ENCODE measurements at regions not wholly inside any gene's neighbourhood (a gene's known extent, or its start where the extent isn't known, plus 50 kb on each side); places are given as distances from the start of the nearest gene placed in this dataset.

DNA sequence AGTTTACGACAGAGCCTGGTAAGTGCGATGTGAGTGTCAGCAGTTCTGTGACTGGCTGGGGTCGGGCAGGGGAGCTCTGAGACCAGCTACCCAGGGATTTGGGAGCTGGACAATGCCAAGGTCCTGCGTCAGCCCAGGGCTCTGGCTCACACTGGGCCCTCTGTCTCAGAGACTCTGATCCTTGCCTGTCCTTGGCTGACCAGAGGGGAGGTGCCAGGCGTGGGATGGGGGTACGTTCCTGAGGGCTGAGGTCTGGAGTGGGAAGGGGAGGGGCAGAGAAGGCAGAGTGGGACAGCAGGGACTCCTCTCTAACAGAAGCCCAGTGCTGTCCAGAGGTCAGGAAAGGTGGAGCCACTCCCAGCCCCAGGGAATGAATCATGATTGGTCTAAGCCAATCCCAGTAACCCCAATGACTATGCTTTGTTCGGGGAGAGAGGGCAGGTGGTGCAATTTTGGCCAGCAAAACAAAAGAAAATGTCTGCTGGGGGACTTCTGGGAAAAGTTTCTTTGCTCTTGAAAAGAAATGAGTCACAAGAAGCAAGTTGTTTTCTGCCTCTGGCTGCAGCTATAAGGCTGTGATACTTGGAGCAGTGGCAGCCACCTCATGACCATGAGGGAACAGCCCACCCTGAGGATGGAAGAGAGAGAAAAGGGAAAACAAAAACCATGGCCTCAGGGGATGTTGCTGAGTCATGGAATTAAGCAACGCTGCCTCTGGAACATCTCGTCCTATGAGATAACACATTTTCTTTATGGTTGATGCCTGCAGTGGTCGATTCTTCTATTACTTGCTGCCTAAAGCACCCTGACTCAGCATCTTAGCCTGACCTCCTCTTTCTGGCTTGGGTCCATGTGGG, 108.3 kb downstream of the CHST1 start:
- DNase-seq (ENCODE audit: low read depth in 2 of 3, low spot score in 2 of 3), result no peak

DNA sequence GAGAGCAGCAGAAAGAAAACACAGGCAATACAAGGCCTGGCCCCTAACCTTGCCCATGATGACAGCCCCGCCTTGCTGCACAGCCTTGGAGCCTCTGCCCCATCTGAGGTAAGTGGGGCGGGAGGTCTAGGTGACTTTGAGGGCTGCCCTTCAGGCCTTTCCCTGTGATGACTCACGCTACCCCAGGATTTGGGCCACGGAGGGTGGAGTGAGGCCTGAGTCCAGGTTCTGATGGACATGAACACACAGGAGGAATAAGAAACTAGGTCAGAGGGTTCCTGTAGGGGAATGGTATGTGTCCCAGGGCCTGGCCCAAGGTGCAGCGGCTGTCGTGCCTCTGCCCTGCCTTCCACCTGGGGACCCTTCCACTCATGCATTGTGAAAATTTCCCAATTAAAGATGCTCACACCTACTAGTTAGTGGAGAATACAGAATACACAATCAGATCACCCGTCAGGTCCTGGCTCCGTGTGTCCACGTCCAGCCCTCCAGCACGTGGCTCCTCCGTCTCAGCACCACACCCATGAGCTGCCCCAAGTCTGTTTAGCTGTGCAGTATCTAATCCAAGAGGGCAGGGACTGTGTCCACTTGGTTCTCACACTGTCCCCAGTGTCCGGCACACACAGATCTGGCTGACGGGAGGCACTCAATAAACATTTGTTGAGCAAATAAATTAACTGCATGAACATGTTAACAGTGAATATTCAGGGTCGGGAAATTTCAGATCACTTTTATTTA, 111.0 kb downstream of the CHST1 start:
- DNase-seq (ENCODE audit: low read depth in 2 of 3, low spot score in 2 of 3), result no peak

DNA sequence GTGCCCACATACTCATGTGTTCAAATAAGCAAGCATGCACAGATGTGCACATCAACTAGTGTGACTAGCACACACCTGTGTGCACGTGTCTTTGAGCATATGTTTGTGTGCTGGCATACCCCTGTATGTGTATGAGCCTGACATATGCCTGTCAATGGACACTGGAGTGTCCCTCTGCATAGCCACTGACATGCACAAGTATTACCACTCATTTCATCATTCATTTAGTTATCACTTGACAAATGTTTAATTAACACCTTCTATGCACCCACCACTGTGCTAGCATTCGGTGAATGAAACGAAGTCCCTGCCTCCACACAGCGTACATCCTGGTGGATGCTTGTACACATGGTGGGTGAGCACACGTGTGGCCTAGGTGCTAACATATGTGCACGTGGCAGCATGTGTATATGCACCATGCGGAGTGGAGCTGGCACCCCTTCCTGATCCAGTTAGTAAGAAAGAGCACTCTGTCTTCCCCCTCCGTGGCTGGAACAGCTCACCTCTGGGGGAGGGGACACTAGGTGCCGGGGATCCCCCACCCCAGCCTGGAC, 112.0 kb downstream of the CHST1 start:
- no peak for DNase-seq (ENCODE audit: low read depth in 2 of 3, low spot score in 2 of 3)

DNA sequence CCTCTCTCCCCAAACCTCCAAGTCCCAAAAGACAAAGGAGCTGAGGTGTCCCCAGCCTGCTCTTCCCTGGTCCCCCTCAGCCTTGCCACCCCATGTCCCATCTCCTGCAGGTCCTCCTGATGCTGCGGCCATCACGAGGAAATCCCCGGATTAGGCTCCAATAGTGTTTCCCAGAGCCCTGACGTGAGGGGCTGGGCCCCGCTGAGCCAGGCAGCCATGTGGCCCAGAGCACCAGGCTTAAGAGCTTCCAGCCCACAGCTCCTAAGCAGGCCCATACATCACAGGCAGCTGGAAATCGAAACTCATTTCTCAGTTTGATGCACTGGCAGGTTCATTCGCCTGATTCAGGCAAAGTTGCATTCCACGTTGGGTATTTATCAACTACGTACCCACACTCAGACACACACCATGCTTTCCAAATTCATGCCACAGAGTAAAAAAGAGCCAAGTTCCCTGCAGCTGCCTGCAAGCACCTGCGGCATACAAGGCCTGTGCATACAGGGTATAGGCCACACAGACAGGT, 114.2 kb downstream of the CHST1 start:
- DNase-seq (ENCODE audit: low read depth in 2 of 3, low spot score in 2 of 3), result no peak

DNA sequence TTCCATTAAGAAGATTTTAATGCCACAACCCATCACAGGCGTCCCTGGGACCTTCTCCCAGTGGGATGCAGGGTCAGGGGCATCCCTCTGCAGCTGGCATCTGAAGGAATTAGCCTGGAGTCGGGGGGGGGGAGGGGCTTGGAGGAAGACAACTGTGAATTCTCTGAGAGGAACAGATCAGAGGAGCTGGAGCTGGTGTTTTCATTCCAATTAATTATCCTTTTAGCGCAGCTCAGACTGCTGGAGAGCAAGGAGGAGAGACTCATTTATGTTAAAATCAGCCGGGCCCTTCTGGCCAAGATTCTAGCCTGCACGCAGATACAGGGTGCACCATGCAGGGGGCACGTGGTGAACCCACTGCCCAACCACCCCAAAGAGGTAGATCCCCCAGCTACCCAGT, 116.2 kb downstream of the CHST1 start:
- no peak for DNase-seq (ENCODE audit: low read depth in 2 of 3, low spot score in 2 of 3)

DNA sequence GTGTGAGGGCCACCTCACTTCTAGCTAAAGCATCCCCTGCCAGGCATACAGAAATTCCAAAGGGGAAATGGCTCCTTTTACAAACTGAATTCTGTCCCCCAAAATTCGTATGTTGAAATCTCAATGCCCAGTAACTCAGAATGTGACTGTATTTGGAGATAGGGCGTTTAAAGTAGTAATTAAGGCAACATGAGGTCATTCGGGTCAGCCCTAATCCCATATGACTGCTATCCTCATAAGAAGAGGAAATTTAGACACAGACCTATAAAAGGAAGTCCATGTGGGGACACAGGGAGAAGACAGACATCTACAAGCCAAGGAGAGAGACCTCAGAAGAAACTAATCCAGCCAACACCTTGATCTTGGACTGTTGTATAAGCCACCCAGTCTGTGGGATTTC, 119.1 kb downstream of the CHST1 start:
- DNase-seq (ENCODE audit: low read depth in 2 of 3, low spot score in 2 of 3), result no peak

DNA sequence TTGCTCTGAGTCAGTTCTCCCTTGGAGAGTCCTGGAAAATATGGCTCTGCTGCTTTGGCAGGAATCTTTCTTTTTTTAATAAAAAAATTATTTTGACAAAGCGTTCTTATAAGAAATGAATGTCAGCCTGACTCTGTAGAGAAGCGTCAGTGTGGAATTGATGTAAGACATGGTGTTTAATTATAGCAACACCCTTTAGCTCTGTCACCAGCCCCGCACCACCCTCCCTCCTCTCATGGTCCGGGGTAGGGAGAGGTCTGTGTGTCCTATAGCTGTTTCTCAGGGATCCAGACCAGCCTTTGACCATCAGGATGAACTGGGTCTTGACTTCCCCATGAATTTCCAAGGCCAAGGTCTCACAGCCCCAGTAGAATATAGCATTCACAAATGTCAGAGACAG, 120.6 kb downstream of the CHST1 start:
- DNase-seq (ENCODE audit: low read depth in 2 of 3, low spot score in 2 of 3), result no peak

DNA sequence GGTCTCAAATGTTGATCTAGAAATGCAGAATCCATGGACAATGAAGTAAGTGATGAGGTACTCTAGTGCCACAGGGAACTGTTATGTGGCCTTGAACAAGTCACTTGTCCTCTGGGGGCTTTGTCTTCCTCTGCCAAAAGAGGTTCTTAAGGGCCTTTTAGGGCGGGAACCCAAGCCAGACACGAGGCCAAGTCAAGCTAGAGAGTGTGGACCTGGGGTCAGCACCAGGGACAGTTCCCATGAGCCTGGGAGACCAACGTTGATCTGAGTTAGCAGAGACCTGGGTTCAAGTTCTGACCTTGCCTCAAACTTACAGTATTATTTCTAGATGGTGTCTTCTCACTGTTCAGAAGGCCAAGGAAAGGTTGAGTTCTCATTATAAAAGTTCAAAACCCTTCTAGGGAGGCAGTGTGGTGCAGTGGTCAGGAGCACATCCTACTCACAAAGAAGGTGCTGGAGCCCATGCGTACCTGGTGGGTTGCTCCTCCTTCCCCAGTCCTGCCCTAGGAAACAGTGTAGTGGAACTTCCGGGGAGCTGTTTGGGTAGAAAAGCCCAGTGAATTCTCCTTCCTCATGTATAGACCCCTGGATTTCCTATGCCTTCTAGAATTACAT, 121.5 kb downstream of the CHST1 start:
- peak in 2 of 3 donors; percentile 4 to 46 for DNase-seq (ENCODE audit: low read depth in 2 of 3, low spot score in 2 of 3)

DNA sequence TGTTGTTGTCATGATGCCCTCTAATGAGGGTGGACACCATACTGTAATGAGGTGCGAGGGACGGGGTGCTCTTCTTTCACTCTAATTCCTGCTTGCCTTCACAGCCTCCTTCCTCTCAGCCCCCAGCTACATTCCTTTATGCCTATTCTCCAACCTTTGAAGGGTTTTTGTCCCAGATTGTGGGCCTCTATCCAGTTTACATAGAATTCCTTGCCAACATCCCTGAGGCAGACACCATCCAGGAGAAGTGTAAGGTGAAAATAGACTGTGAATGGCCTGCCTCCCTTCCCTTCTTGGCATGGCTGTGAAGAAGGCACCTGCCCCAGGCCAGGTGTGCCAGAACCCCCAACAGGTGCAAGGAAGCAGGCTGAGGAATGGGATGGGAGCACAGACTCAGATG, 122.3 kb downstream of the CHST1 start:
- DNase-seq (ENCODE audit: low read depth in 2 of 3, low spot score in 2 of 3), result no peak

DNA sequence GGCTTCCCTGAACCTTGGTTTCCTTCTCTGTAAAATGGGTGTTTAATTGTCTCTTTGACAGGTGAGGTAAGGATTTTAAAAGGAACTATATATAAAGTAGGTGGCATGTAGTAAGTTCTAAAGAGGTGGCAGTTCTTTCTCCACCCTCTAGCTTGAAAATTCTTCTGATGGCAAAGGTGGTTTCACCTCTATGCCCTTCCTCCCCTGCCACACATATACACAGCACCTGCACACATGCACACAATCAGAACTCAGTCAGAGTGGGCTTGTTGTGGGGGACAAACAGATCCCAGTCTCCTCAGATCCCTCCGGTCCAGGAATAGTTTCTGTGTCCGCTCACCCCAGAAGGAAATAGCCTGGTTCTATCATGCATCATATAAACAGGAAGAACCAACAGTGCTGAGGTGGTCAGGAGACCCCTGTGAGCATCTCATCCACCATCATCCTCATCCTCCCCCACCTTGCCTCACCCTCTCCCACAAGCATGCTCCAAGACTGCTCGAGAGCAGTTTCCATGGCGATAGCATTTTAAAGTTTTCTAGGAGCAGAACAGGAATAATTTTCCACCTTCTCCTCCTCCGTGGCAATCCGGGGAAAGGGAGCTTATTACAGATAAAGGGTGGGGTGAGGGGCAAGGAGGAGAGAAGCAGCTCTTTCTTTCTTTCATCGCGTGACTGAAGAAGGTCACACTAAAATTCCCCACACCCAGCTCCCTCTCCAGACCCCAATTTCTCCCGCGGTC, 123.6 kb downstream of the CHST1 start:
- DNase-seq (ENCODE audit: low read depth in 2 of 3, low spot score in 2 of 3), result no peak

DNA sequence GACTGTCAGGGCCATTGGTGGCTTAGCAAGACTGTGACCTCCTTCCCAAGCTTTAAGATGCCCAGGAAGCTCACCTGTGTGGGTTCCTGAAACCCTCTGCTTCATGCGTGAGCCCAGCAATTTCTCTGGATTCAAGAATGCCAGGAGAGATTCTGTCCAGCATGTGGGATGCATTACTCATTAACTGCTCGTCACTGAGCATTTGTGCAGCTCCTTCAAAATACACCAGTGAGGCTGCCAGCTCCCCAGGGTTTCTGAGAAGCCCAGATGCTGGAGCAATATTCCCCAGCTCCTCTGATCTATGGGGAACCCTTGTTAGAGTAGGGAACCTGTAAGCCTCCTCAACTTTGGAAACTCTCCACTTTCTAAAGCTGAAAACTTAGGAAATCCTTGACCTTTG, 126.5 kb downstream of the CHST1 start:
- DNase-seq (ENCODE audit: low read depth in 2 of 3, low spot score in 2 of 3), result no peak

DNA sequence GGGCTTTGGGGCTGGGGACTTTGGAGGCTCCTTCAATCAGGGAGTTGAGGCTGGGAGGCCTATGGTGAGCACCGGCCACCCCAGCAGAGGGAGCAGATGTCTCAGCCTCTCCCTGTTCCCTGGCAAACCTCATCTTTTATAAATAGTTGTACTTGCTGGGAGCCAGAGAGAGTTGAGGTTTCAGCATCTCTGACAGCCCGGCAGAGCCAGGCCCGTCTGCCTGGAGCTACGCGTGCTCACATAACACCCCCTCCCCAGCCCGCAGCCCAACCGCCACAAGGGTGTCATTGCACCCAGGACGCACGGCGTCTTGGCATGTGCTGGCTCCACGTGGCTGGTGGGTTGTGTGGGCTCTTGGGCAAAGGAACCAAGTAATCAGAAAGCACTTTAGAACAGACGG, 127.1 kb downstream of the CHST1 start:
- no peak for DNase-seq (ENCODE audit: low read depth in 2 of 3, low spot score in 2 of 3)

DNA sequence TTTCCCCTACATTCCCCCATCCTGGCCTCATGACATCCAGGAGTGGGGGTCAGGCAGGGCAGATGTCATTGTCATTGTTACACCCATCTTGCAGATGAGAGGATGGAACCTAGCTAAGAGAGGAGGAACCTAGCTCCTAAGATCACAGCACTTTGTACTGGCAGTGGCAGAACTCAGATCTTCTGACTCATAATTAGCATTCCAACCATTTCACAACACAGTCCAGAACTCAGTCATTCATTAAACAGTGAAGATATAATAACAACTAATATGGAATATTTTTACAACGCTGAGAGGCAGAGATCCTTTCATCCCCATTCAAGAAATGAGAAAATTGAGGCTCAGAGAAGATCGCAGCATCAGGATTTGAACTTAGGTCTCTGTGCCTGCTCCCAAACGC, 127.8 kb downstream of the CHST1 start:
- DNase-seq (ENCODE audit: low read depth in 2 of 3, low spot score in 2 of 3), result no peak

DNA sequence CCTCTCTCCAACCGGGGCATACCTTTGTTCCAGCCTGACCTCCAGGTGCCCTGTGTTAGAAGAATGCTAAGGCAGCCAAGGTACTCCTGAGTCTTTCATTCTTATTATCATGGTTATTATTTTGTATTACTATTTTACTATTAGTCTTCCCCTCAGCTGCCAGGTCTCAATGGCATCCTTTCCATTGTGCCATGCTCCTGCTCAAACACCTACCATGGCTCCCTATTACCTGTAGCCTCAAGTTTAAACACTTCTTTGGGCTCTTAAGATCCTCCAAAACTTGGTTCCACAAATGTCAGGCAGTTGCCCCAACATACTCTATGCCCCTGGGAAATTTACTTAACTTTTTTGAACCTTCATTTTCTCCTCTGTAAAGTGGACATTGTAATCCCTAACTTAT, 130.4 kb downstream of the CHST1 start:
- no peak for DNase-seq (ENCODE audit: low read depth in 2 of 3, low spot score in 2 of 3)

DNA sequence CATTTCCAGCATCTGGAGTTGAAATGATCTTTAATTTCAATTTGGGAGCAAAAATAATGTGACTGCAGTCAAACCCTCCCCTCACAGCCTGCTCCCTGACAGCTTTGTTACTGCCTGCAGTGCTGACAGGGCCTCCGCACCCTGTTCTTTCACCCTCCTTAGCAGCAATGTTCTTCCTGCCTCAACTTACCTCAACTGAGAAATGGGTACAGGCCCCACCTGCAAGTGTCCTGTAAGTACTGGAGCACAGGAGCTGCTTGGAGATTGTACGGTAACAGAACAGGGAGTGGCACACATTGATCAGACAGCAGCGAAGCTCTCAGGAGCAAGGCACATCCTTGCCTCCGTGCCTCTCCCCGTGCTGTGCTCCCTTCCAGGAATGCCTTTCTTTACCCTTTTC, 131.3 kb downstream of the CHST1 start:
- DNase-seq (ENCODE audit: low read depth in 2 of 3, low spot score in 2 of 3), result no peak

DNA sequence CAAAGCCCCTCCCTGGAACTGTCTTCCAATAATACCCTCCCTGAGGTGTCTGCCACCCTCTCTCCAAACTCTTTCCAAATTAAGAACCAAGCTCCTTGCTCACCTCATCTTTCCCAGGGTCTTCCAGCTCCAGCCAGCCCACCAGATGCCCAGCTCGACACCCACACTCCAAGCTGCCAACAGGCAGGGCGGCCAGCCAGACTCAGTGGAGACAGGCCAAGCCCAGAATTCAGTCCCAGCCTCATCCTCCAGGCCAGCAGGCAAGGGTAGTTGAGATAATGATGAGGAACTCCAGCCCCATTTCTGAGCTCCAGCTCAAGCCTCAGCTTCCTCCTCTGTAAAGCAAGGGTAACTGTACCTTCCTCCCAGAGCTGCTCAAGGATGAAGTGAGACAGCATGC, 132.9 kb downstream of the CHST1 start:
- no peak for DNase-seq (ENCODE audit: low read depth in 2 of 3, low spot score in 2 of 3)

DNA sequence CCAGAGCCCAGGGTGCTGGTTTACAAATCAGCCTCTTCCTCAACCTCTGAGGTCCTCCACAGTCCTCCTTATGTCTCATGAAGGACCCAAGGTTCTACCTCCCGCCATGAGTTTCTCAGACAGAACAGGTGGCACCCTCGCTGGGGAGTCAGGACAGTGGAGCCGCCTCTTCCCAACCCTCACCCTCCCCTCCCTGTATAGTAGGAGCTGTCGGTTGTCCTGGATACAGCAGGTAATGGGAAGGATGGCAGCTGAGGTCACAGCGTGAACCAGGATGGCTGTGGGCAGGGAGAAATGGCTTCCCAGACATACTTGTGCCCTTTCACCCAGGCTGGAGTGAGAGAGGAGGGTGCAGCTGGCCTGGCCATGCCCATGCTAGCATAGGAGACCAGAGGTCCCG, 134.6 kb downstream of the CHST1 start:
- DNase-seq (ENCODE audit: low read depth in 2 of 3, low spot score in 2 of 3), result no peak

DNA sequence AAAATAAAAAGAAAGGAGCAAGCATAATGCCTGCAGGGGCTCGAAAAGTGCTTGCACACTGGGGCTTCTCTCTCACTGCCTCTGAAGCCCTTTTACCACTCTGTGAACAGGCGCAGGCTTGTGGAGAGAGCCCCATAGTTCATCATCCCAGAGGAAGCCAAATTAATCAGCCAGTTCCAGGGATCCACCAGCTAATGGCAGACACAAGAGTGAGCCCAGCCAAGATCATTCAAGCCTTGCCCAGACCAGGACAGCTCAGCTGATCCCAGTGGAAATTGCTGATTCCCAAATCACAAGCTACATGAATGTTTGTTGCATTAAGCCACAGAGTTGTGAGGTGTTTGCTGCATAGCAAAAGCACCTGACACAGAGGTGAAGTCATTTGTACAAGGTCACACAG, 135.3 kb downstream of the CHST1 start:
- DNase-seq (ENCODE audit: low read depth in 2 of 3, low spot score in 2 of 3), result no peak

DNA sequence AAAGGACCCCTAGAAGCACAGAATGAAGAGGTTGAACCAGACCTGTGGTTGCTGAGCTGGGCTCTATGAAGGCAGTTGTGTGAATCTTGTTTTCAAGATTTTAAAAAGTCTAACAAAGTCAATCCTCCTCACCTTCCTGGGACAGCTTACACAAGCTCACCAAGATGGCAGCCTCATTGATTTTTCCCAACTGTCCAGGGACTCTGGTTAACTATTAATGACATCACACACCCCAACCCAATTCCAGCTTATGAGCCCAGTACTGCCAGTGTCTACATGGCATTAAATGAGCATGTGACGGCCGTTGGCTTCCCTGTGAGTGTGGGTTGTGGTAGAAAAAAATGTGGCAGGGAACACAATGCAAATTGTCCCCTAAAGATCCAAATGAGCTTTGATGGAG, 137.0 kb downstream of the CHST1 start:
- DNase-seq (ENCODE audit: low read depth in 2 of 3, low spot score in 2 of 3), result no peak

DNA sequence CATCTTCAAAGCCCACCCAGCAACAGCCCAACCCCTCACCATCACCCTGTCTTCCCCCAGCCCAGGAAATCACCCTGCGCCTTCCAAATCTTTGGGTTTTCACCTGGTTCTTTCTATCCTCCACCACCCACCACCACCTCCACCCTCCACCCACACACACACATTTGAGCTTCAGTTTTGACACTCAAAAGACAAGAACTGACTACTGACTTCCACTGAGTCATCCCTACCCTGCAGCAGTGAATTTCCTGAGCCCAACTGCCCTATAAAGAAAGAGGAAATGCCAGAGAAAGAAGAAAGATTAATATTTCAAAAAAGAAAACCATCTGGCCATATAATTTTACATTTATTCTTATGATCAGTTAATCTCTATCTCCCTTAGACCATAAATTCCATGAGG, 137.5 kb downstream of the CHST1 start:
- peak in 2 of 3 donors; percentile 38 to 68 for DNase-seq (ENCODE audit: low read depth in 2 of 3, low spot score in 2 of 3)

DNA sequence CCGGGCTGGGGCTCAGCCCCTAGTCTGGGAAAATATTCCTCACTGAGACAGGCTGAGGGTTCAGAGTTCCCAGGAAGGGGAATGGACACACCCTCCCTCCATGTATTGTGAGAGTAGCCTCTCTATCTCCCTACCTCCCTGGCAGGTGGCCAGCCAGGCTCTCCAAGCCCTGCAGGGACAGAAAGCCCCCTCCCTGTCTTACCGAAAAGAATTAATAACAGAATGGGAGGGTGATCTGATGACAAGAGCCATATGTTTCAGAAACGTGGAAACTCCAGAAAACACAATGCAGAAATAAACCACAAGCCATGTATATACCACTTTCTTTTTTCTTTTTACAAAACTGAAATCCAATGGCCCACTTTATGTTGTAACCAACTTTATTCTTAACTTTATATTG, 140.0 kb downstream of the CHST1 start:
- no peak for DNase-seq (ENCODE audit: low read depth in 2 of 3, low spot score in 2 of 3)

Data from hematopoietic multipotent progenitor cell (in vitro differentiated cells).